DND-41 (cell line): ENCODE measurements at regions not wholly inside any gene's neighbourhood (a gene's known extent, or its start where the extent isn't known, plus 50 kb on each side); places are given as distances from the start of the nearest gene placed in this dataset.

Experiments
- ATAC-seq: fragments of 200-7000 bp; cut with Tn5 transposase; 3 replicates; pipeline ENCODE4 v1.9.1; 2021; ENCODE audit warnings: low read depth; ENCODE audit not compliant: insufficient read depth
- DNase-seq: peaks from one replicate; pipeline ENCODE4 v3.0.0-alpha.2; 2020
- H2AFZ ChIP-seq: 2 replicates; pipeline ENCODE4 v1.6.0; 2012; ENCODE audit warnings: low read depth, low read length
- H3K27ac ChIP-seq: 2 replicates; pipeline ENCODE4 v1.5.1; 2012; ENCODE audit warnings: low read length, inconsistent platforms
- H3K27me3 ChIP-seq: fragments of 200-600 bp; sonication (generic); 2 replicates; pipeline ENCODE4 v1.6.0; 2012; ENCODE audit warnings: low read length, mild to moderate bottlenecking, inconsistent platforms; ENCODE audit not compliant: insufficient read depth, poor library complexity
- H3K36me3 ChIP-seq: 2 replicates; pipeline ENCODE4 v1.5.1; 2012; ENCODE audit warnings: low read length, inconsistent platforms; ENCODE audit not compliant: insufficient read depth
- H3K4me1 ChIP-seq: 2 replicates; pipeline ENCODE4 v1.5.1; 2012; ENCODE audit warnings: mild to moderate bottlenecking, low read length; ENCODE audit not compliant: insufficient read depth
- H3K4me2 ChIP-seq: 2 replicates; pipeline ENCODE4 v1.6.0; 2012; ENCODE audit warnings: mild to moderate bottlenecking, moderate library complexity, low read length, inconsistent platforms; ENCODE audit not compliant: insufficient read depth
- H3K4me3 ChIP-seq, 2 experiments: fragments of 200-600 bp in 1 of 2; shearing (Covaris generic) in 1 of 2; 2 replicates each; pipeline ENCODE4 v1.5.1; 2012 to 2016; ENCODE audit warnings: inconsistent platforms in 2 of 2, low read length in 2 of 2, mild to moderate bottlenecking in 2 of 2, low read depth in 1 of 2, moderate library complexity in 1 of 2
- H3K79me2 ChIP-seq: 2 replicates; pipeline ENCODE4 v1.6.0; 2012; ENCODE audit warnings: low read length, inconsistent platforms; ENCODE audit not compliant: insufficient read depth
- H3K9ac ChIP-seq: 2 replicates; pipeline ENCODE4 v1.6.0; 2012; ENCODE audit warnings: low read depth, mild to moderate bottlenecking, inconsistent platforms, low read length, moderate library complexity
- H3K9me3 ChIP-seq: 2 replicates; pipeline ENCODE4 v1.5.1; 2012; ENCODE audit warnings: low read length, moderate library complexity, mild to moderate bottlenecking, inconsistent platforms; ENCODE audit not compliant: insufficient read depth, severe bottlenecking
- H4K20me1 ChIP-seq: 2 replicates; pipeline ENCODE4 v1.6.0; 2012; ENCODE audit warnings: low read length; ENCODE audit not compliant: insufficient read depth
- CTCF ChIP-seq: IDR thresholded peaks from 2 replicates; pipeline ENCODE4 v1.5.1; 2012; ENCODE audit warnings: borderline replicate concordance, low read length, moderate library complexity, mild to moderate bottlenecking; ENCODE audit not compliant: poor library complexity, severe bottlenecking; ENCODE audit errors: extremely low read depth
- EZH2 ChIP-seq: IDR thresholded peaks from 3 replicates; pipeline ENCODE4 v1.6.1; 2012; ENCODE audit warnings: borderline replicate concordance, low read depth, mild to moderate bottlenecking, moderate library complexity, low read length, inconsistent platforms; ENCODE audit not compliant: severe bottlenecking

GRCh38 chr7:46652317-46652716 is 731.2 kb upstream of the IGFBP3 start:
- no peak overlapping the region for H3K4me3 ChIP-seq
- H3K4me2 ChIP-seq: no peak overlapping the region
- DNase-seq: no peak
- TF ChIP-seq EZH2 (no peak), CTCF (no peak)
- ATAC-seq: no peak
- peaks cover 2% of the 10 kb centered on the region for H3K9me3 ChIP-seq
- no peaks in the 10 kb centered on the region for H3K27me3 ChIP-seq
- H3K36me3 ChIP-seq: no peaks in the 10 kb centered on the region
- H2AFZ ChIP-seq: no peak overlapping the region
- no peaks in the 10 kb centered on the region for H3K79me2 ChIP-seq
- H3K4me1 ChIP-seq: no peaks in the 10 kb centered on the region
- no peaks in the 10 kb centered on the region for H4K20me1 ChIP-seq
- no peak overlapping the region for H3K9ac ChIP-seq
- H3K27ac ChIP-seq: no peak overlapping the region

- H3K9ac ChIP-seq: no peak overlapping the region
- H3K4me3 ChIP-seq: no peak overlapping the region
- no peaks in the 10 kb centered on the region for H3K36me3 ChIP-seq
- H2AFZ ChIP-seq: no peak overlapping the region
- H3K4me2 ChIP-seq: no peak overlapping the region
- TF ChIP-seq CTCF (no peak), EZH2 (no peak)
- no peaks in the 10 kb centered on the region for H3K27me3 ChIP-seq
- no peaks in the 10 kb centered on the region for H3K79me2 ChIP-seq
- DNase-seq: no peak
- no peaks in the 10 kb centered on the region for H4K20me1 ChIP-seq
- H3K27ac ChIP-seq: no peak overlapping the region
- ATAC-seq: no peak
- H3K4me1 ChIP-seq: no peaks in the 10 kb centered on the region
- H3K9me3 ChIP-seq: peaks cover 2% of the 10 kb centered on the region
These were observed 730.6 kb upstream of the IGFBP3 start for GRCh38 chr7:46651561-46652088.

GRCh38 chr7:46651070-46651469 is 730.0 kb upstream of the IGFBP3 start:
- Histone ChIP-seq H3K9me3 (peaks cover 2% of the 10 kb centered on the region), H3K4me1 (no peaks in the 10 kb centered on the region), H3K4me3 (no peak overlapping the region), H3K36me3 (no peaks in the 10 kb centered on the region), H3K79me2 (no peaks in the 10 kb centered on the region), H3K27me3 (no peaks in the 10 kb centered on the region), H2AFZ (no peak overlapping the region), H3K4me2 (no peak overlapping the region), H3K9ac (no peak overlapping the region), H4K20me1 (no peaks in the 10 kb centered on the region), H3K27ac (no peak overlapping the region)
- DNase-seq (no peak), ATAC-seq (no peak)
- no peak for TF ChIP-seq CTCF
- no peak for TF ChIP-seq EZH2

DNA sequence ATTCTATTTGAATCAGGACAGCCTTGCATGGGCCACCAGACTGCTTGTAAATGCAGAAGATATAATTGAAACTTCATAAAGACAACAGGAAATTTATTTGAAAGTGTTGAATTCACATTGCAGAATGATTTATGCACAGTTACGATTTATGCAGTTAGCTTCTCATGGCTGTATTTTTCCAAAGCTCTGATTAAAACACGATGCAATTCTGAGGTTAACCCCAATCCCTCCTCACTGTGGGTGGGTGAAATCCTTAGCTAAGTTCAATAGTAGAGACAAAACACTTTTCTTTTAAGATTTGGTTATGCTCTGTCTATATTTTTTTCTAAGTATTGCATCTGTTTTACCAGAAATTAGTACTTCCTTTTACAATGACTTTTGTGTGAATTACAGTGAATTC is 728.8 kb upstream of the IGFBP3 start:
- Histone ChIP-seq H3K27me3 (no peaks in the 10 kb centered on the region), H3K4me2 (no peak overlapping the region), H2AFZ (no peak overlapping the region), H3K9me3 (no peaks in the 10 kb centered on the region), H3K36me3 (no peaks in the 10 kb centered on the region), H3K79me2 (no peaks in the 10 kb centered on the region), H3K9ac (no peak overlapping the region), H3K27ac (no peak overlapping the region), H4K20me1 (no peaks in the 10 kb centered on the region), H3K4me1 (no peaks in the 10 kb centered on the region), H3K4me3 (no peak overlapping the region)
- ATAC-seq (no peak), DNase-seq (no peak)
- TF ChIP-seq EZH2 (no peak), CTCF (no peak)
